Cardiac muscle cell (in vitro differentiated cells and primary cell): ENCODE measurements at regions not wholly inside any gene's neighbourhood (a gene's known extent, or its start where the extent isn't known, plus 50 kb on each side); places are given as distances from the start of the nearest gene placed in this dataset.

Experiments
- DNase-seq, 2 donors: peaks; one replicate each; pipeline versions ENCODE4 v3.0.0 to v3.0.0-alpha.2; 2010 to 2017; ENCODE audit warnings: low read depth in 1 of 2, low spot score in 1 of 2
- H3K27ac ChIP-seq: fragments of 200-600 bp; sonication (generic); 2 replicates; pipeline ENCODE4 v1.5.1; 2016
- H3K27me3 ChIP-seq: fragments of 200-600 bp; sonication (generic); 2 replicates; pipeline ENCODE4 v1.6.0; 2016; ENCODE audit warnings: control low read depth
- H3K36me3 ChIP-seq: fragments of 200-600 bp; sonication (generic); 2 replicates; pipeline ENCODE4 v1.5.1; 2016; ENCODE audit warnings: control low read depth
- H3K4me1 ChIP-seq: fragments of 200-600 bp; sonication (generic); 2 replicates; pipeline ENCODE4 v1.8.1; 2017; ENCODE audit warnings: low read depth, mild to moderate bottlenecking, mixed run types
- H3K4me3 ChIP-seq: fragments of 200-600 bp; sonication (generic); 2 replicates; pipeline ENCODE4 v1.5.1; 2016; ENCODE audit warnings: mild to moderate bottlenecking
- H3K9me3 ChIP-seq: fragments of 200-600 bp; sonication (generic); 2 replicates; pipeline ENCODE4 v1.5.1; 2017; ENCODE audit warnings: low read depth, mild to moderate bottlenecking, control low read depth
- TF ChIP-seq, protein P1 (sequence below): IDR thresholded peaks from 2 replicates; pipeline ENCODE4 v1.5.1; 2012; ENCODE audit warnings: low read depth, mild to moderate bottlenecking, low read length

DNA sequence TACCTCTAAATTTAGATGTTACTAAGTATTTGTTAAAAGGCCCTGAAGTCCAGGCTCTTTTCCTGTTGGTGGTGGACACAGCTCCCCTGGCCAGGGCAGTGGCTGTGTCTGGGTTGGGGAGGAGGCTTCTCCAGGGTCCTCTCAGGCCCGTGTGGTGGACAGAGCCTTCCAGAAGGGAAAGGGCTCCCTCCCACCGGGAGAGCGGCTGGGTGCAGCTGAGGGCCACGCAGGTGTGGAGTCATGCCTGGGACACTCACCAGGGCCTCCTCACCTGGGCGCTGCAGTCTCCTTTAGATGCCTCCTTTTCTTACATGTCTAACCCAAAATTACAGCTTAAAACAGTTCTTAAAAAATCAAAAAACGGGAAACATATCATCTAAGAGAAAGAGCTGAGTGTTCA lies 128.2 kb upstream of the TCERG1L start:
- Histone ChIP-seq H3K9me3 (no peaks in the 10 kb centered on the region), H3K4me3 (no peak overlapping the region), H3K36me3 (no peaks in the 10 kb centered on the region), H3K27ac (no peak overlapping the region), H3K4me1 (no peaks in the 10 kb centered on the region), H3K27me3 (peaks cover 13% of the 10 kb centered on the region)
- TF ChIP-seq, protein P1, sequence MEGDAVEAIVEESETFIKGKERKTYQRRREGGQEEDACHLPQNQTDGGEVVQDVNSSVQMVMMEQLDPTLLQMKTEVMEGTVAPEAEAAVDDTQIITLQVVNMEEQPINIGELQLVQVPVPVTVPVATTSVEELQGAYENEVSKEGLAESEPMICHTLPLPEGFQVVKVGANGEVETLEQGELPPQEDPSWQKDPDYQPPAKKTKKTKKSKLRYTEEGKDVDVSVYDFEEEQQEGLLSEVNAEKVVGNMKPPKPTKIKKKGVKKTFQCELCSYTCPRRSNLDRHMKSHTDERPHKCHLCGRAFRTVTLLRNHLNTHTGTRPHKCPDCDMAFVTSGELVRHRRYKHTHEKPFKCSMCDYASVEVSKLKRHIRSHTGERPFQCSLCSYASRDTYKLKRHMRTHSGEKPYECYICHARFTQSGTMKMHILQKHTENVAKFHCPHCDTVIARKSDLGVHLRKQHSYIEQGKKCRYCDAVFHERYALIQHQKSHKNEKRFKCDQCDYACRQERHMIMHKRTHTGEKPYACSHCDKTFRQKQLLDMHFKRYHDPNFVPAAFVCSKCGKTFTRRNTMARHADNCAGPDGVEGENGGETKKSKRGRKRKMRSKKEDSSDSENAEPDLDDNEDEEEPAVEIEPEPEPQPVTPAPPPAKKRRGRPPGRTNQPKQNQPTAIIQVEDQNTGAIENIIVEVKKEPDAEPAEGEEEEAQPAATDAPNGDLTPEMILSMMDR = no peak
- no peak for DNase-seq

DNA sequence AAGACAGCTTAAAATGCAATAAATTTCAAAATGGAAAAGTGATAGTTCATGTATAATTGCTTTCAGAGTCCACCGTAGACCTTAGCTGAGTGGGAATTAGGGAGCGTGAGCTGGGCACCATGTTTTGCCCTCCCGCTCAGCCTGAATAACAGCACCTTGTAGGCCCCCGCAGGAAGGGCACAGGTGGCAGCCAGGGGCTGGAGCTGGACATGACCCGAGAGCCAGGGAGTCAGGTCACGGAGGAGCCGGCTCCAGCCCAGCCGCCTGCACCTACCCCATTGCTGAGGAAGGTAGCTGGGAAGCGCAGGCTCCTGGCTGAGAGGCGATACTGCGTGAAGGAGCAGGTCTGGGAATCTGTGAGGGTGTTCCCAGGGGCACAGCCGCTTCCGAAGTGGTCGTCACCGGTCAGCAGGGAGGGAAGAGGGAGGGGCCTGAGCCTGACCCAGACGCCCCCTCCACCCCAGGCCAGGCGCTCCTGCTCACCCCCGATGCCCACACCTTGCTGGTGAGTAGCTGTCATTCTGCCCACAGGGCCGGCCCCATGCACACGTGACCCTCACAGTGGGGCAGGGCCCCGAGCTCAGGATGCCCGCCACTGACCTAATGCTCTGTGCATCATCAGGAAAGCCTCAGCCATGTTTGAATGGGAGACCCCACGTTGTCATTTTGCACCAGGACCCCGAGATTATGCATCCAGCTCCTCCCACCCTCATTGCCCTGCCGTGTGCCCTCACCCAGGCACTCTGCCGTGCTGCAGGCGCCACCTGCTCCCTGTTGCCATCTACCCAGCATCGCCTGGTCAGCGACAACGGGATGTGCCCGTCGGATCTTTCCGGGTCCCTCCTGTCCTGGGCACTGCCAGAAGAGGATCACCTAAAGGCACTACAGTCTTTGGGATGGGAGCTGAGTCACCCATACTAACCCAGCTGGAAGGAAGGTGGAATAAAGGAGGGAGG lies 129.2 kb upstream of the TCERG1L start:
- no peaks in the 10 kb centered on the region for H3K36me3 ChIP-seq
- H3K4me1 ChIP-seq = no peaks in the 10 kb centered on the region
- no peak overlapping the region for H3K4me3 ChIP-seq
- TF ChIP-seq, protein P1 = no peak
- H3K9me3 ChIP-seq = no peaks in the 10 kb centered on the region
- no peak overlapping the region for H3K27ac ChIP-seq
- H3K27me3 ChIP-seq = peaks cover 13% of the 10 kb centered on the region
- no peak for DNase-seq

DNA sequence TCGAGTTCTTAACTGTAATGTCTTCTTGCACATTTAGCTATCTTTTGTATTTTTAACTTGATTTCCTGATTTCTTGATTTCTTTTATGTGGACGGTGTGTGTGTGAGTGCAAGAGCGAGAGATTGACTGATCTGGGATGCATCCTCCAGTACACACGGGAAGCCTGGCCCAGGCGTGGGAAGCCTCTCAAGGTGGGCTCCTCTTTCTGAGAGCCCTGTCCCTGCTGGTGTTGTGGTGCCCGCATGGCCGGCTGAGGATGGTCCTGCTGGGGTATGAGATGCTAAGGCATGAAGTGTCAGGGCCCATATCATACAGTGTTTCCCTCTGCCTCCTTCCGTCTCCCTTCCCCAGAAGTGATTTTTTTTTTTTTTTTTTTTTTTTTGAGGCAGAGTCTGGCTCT lies 130.8 kb upstream of the TCERG1L start:
- no peaks in the 10 kb centered on the region for H3K9me3 ChIP-seq
- no peaks in the 10 kb centered on the region for H3K36me3 ChIP-seq
- DNase-seq = no peak
- H3K27me3 ChIP-seq = peaks cover 13% of the 10 kb centered on the region
- H3K27ac ChIP-seq = no peak overlapping the region
- H3K4me1 ChIP-seq = no peaks in the 10 kb centered on the region
- H3K4me3 ChIP-seq = no peak overlapping the region
- TF ChIP-seq, protein P1 = no peak

DNA sequence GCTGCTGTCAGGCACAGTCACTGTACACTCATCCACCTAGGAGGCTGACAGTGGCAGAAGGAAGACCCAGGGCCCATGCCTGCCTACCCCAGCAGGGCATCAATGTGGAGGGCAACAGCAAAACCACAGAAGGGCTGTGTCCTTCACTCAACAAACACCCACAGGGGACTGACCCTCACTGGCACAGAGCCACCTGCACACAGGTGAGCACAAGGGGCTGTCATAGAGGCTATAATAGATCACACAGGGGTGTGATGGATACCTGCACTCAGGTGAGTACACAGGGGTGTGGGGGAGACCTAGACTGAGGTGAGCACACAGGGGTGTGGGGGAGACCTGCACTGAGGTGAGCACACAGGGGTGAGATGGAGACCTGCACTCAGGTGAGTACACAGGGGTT lies 132.8 kb upstream of the TCERG1L start:
- no peak for DNase-seq
- H3K27me3 ChIP-seq = peaks cover 6% of the 10 kb centered on the region
- no peaks in the 10 kb centered on the region for H3K4me1 ChIP-seq
- TF ChIP-seq, protein P1 = no peak
- no peaks in the 10 kb centered on the region for H3K36me3 ChIP-seq
- H3K27ac ChIP-seq = no peak overlapping the region
- no peak overlapping the region for H3K4me3 ChIP-seq
- no peaks in the 10 kb centered on the region for H3K9me3 ChIP-seq

DNA sequence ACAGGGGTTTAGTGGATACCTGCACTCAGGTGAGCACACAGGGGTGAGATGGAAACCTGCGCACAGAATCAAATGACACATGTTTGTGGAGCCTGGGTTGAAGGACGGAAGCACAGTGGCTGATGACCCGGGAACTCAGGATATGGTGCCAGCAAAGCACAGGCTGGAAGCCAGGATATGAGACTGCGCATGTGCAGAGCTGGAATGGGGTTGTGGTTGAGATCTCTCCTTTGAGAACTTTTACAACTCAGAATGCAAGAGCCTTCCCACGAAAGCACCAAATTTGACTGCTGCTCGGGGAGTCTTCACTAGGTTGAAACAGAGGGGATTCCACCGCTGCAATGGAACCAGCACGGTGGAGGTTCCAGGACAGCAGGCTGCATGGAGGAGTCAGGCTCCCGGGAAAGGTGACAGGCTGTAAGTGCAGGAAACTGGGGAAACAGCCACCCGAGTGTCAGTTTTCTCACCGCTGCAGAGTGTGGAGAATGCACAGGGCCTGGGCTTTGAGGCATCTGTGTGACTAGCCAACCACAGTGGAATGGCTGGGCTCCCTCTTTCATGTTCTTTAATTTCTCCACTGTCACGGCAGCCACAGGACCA lies 133.4 kb upstream of the TCERG1L start:
- no peaks in the 10 kb centered on the region for H3K9me3 ChIP-seq
- no peak for DNase-seq
- H3K4me1 ChIP-seq = no peaks in the 10 kb centered on the region
- H3K36me3 ChIP-seq = no peaks in the 10 kb centered on the region
- H3K27me3 ChIP-seq = peaks cover 6% of the 10 kb centered on the region
- TF ChIP-seq, protein P1 = no peak
- no peak overlapping the region for H3K4me3 ChIP-seq
- no peak overlapping the region for H3K27ac ChIP-seq
